ENCODE measurements at regions not wholly inside any gene's neighbourhood (a gene's known extent, or its start where the extent isn't known, plus 50 kb on each side); places are given as distances from the start of the nearest gene placed in this dataset.

DNA sequence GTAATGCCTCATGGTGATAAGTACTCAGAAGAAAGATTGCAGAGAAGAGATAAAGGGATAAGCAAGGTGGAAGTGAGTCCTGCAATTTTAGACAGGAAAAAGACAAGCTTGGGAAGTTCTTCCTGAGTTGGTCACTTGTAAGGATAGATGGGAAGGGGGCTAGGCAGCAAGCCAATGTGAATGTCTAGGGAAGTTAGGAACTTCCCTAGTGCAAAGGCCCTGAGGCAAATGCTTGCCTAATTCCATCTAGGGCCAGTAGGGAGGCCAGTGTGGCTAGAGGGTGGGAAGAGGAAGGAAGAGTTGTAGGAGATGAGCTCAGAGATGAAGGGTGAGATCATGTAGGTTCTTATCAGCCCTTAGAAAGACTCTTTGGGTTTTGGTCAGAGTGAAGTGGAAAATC, 206.6 kb downstream of the MAT2B start:
- DNase-seq (ENCODE audit: low read depth): no peak
- no peak overlapping the region for H3K4me3 ChIP-seq (ENCODE audit: low read depth, low read length)
- TF ChIP-seq, protein P1, sequence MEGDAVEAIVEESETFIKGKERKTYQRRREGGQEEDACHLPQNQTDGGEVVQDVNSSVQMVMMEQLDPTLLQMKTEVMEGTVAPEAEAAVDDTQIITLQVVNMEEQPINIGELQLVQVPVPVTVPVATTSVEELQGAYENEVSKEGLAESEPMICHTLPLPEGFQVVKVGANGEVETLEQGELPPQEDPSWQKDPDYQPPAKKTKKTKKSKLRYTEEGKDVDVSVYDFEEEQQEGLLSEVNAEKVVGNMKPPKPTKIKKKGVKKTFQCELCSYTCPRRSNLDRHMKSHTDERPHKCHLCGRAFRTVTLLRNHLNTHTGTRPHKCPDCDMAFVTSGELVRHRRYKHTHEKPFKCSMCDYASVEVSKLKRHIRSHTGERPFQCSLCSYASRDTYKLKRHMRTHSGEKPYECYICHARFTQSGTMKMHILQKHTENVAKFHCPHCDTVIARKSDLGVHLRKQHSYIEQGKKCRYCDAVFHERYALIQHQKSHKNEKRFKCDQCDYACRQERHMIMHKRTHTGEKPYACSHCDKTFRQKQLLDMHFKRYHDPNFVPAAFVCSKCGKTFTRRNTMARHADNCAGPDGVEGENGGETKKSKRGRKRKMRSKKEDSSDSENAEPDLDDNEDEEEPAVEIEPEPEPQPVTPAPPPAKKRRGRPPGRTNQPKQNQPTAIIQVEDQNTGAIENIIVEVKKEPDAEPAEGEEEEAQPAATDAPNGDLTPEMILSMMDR (IDR thresholded peaks at IDR 0.05; ENCODE audit: insufficient read depth, low read length): no peak

DNA sequence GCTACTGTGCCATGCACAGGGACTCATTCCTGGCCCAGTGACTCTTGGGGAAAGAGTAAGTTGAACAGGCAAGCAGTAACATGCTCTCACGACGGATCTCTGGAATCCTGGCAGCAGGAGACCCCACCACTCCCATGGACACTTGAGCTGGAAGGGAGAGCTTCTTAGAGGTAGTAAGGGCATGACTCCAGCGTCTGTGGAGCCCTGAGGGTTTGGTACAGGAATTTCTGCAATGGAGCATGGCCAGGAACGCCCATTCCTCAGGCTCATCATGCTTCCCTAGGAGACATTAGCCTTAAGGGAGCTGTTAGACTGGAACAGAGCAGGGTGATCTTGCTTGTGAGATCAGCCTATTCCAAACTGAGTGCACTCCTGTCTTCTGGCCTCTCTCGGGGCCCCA, 212.9 kb downstream of the MAT2B start:
- H3K4me3 ChIP-seq (ENCODE audit: low read depth, low read length): no peak overlapping the region
- DNase-seq (ENCODE audit: low read depth): no peak
- TF ChIP-seq, protein P1 (IDR thresholded peaks at IDR 0.05; ENCODE audit: insufficient read depth, low read length): no peak

DNA sequence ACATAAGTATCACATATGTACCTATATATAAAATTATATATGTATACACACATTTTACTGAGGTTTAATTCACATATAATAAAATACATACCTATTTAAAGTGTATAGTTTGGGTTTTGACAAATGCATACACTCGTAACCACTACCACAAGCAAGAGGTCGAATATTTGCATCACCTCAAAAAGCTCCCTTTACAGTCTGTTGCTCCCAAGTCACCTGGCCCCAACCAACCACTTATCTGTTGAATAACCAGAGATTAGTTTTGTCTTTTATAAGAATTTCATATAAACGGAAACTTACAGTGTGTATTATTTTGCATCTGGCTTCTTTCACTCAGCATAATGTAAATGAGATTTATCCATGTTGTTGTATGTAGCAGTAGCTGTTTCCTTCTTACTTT, 218.9 kb downstream of the MAT2B start:
- H3K4me3 ChIP-seq (ENCODE audit: low read depth, low read length): no peak overlapping the region
- TF ChIP-seq, protein P1 (IDR thresholded peaks at IDR 0.05; ENCODE audit: insufficient read depth, low read length): no peak
- DNase-seq (ENCODE audit: low read depth): no peak

DNA sequence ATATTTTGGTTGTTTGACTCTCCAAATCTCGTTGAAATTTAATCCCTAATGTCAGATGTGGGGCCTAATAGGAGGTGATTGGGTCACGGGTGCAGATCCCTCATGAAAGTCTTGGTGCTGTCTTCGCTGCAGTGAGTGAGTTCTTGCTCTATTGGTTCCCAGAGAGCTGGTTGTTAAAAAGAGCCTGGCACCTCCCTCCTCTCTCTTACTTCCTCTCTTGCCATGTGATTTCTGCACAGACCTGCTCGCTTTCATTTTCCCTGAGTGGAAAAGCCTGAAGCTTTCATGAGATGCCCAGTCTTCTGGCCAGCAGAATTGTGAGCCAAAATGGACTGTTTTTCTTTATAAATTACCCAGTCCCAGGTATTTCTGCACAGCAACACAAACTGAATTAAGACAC, 221.6 kb downstream of the MAT2B start:
- H3K4me3 ChIP-seq (ENCODE audit: low read depth, low read length): no peak overlapping the region
- DNase-seq (ENCODE audit: low read depth): no peak
- TF ChIP-seq, protein P1 (IDR thresholded peaks at IDR 0.05; ENCODE audit: insufficient read depth, low read length): no peak

DNA sequence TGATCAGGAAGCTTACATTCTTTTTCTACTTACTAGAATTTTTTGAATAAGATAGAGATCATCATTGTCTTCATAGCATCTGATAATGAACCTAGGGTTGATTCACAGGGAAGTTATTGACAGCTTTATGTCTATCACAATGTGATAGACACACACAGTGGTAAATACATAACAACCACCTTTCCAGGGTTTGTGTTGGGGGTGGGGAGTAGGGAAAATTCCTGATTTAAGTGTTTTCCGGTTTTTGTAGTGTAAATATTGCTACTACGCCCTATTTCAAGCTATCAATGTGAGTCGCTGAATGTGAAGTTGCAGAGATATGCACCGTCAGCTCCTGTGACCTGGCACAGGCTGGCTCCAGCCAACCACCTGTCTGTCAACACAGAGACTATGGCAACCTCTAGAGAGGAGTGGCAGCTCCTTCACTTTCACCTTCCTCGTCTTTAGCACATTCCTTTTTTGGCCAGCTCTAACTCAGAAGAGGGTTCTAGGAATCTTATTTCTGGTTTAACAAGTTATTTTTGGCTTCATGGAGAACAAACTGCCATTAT, 224.9 kb downstream of the MAT2B start:
- DNase-seq (ENCODE audit: low read depth): no peak
- no peak overlapping the region for H3K4me3 ChIP-seq (ENCODE audit: low read depth, low read length)
- TF ChIP-seq, protein P1 (IDR thresholded peaks at IDR 0.05; ENCODE audit: insufficient read depth, low read length): no peak

DNA sequence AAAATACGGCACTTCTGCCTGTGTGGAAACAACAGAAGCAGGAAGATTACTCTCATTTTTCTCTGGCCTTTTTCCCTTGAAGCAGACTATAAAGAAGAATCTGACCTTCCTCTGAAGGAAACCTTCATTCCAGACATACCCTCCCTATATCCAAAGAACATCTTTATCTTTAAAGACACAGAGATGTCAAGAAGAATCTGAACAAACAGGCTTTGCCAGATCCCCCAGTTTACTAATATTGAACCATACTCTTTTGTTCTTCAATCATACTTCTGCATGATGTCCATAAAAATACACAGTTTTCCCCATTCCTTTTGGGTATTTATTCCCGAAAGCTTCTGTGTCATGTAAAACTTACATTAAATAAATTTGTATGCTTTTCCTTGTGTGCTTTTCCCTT, 225.8 kb downstream of the MAT2B start:
- TF ChIP-seq, protein P1 (IDR thresholded peaks at IDR 0.05; ENCODE audit: insufficient read depth, low read length): no peak

DNA sequence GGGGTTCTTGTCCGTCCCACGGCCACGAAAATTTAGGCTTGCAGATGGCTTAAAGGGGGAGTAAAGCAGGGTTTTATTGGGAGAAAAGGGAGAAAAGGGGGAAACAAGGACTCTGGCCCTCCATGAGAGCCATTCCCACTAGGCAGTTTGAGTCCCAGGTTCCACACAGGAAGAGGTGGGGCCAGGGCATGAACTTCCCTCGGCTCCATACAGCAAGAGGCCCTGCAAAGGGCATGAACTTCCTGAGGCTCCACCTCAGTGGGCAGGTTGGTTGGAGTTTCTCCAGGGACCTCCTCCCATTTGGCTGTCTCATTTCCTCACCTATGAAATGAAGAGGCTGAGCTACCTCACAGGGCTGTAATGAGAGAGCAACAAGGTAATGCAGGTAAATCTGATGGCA, 229.7 kb downstream of the MAT2B start:
- TF ChIP-seq, protein P1 (IDR thresholded peaks at IDR 0.05; ENCODE audit: insufficient read depth, low read length): no peak
- no peak for DNase-seq (ENCODE audit: low read depth)
- no peak overlapping the region for H3K4me3 ChIP-seq (ENCODE audit: low read depth, low read length)

More for the DNA sequence above, 225.8 kb downstream of the MAT2B start:
- H3K4me3 ChIP-seq (ENCODE audit: low read depth, low read length): no peak overlapping the region
- no peak for DNase-seq (ENCODE audit: low read depth)
